Keratinocyte (primary cell): ENCODE measurements at regions not wholly inside any gene's neighbourhood (a gene's known extent, or its start where the extent isn't known, plus 50 kb on each side); places are given as distances from the start of the nearest gene placed in this dataset.
"Not testable (repeated sequence)": the region's sequence is repeated elsewhere in the genome, so short reads cannot be mapped to it uniquely, and the experiment has no call there.

Experiments used
- EZH2 ChIP-seq: IDR thresholded peaks from one replicate; pipeline ENCODE4 v1.6.1; 2012; ENCODE audit warnings: inconsistent platforms, mild to moderate bottlenecking, low read length, moderate library complexity
- TF ChIP-seq, protein P1 (sequence below), 3 experiments: IDR thresholded peaks in 1 of 3; conservative IDR thresholded peaks in 1 of 3; optimal IDR thresholded peaks in 1 of 3; 2 replicates in 2 of 3; 3 replicates in 1 of 3; pipeline versions ENCODE3 to v1.5.1; 2011; ENCODE audit warnings: low read length in 3 of 3, mild to moderate bottlenecking in 3 of 3, moderate library complexity in 2 of 3, control low read depth in 1 of 3, inconsistent platforms in 1 of 3; ENCODE audit not compliant: insufficient read depth in 2 of 3; ENCODE audit errors: extremely low read depth in 1 of 3

DNA sequence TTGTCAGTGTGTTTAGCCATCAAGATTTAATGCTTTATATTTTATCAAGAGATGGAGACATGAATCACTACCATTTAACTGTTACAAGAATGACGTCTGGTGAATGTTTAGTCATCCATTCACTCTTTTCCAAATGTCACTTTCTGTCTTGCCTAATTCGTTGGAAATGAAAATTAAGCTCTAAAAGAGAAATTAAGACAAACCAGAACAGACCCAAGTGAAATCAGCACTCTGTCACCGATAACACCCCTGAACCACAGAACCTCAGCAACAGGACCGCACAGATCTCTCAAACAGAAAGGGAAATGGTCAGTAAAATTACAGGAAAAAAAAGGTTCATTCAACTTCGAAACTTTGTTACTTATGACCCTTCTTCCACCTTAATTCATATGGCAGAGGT, 320.9 kb downstream of the BCL2L11 start:
- TF ChIP-seq, protein P1, sequence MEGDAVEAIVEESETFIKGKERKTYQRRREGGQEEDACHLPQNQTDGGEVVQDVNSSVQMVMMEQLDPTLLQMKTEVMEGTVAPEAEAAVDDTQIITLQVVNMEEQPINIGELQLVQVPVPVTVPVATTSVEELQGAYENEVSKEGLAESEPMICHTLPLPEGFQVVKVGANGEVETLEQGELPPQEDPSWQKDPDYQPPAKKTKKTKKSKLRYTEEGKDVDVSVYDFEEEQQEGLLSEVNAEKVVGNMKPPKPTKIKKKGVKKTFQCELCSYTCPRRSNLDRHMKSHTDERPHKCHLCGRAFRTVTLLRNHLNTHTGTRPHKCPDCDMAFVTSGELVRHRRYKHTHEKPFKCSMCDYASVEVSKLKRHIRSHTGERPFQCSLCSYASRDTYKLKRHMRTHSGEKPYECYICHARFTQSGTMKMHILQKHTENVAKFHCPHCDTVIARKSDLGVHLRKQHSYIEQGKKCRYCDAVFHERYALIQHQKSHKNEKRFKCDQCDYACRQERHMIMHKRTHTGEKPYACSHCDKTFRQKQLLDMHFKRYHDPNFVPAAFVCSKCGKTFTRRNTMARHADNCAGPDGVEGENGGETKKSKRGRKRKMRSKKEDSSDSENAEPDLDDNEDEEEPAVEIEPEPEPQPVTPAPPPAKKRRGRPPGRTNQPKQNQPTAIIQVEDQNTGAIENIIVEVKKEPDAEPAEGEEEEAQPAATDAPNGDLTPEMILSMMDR (optimal IDR thresholded peaks at IDR 0.05 in 1 of 3, IDR thresholded peaks at IDR 0.05 in 1 of 3, conservative IDR thresholded peaks at IDR 0.05 in 1 of 3; ENCODE audit: extremely low read depth in 1 of 3, insufficient read depth in 2 of 3, low read length in 3 of 3) = not testable (repeated sequence)
- not testable (repeated sequence) for TF ChIP-seq EZH2
